HL-60 (cell line): ENCODE measurements at regions not wholly inside any gene's neighbourhood (a gene's known extent, or its start where the extent isn't known, plus 50 kb on each side); places are given as distances from the start of the nearest gene placed in this dataset.
A peak's percentile ranks its signal among the peaks of the same experiment; 100 is the strongest.
"Not testable (repeated sequence)": the region's sequence is repeated elsewhere in the genome, so short reads cannot be mapped to it uniquely, and the experiment has no call there.

Source experiments
- DNase-seq, 2 experiments: peaks; one replicate each; pipeline ENCODE4 v3.0.0-alpha.2; 2010 to 2020; ENCODE audit warnings: low read depth in 1 of 2, low spot score in 1 of 2
- H3K27ac ChIP-seq: fragments of 250-450 bp; sonication (Bioruptor Pico); replicated peaks from 2 replicates; pipeline ENCODE4 v1.5.1; 2020; ENCODE audit warnings: mild to moderate bottlenecking, moderate library complexity
- H3K27me3 ChIP-seq: fragments of 250-450 bp; sonication (Bioruptor Pico); 2 replicates; pipeline ENCODE4 v1.5.1; 2021; ENCODE audit warnings: mild to moderate bottlenecking, moderate library complexity; ENCODE audit not compliant: insufficient read depth, poor library complexity, severe bottlenecking
- H3K4me3 ChIP-seq: replicated peaks from 2 replicates; pipeline ENCODE4 v1.5.1; 2011; ENCODE audit warnings: mild to moderate bottlenecking, control low read depth, low read length; ENCODE audit not compliant: insufficient read depth
- CTCF ChIP-seq: IDR thresholded peaks from one replicate; pipeline ENCODE4 v1.5.1; 2011; ENCODE audit warnings: low read length, control low read depth, inconsistent platforms; ENCODE audit not compliant: insufficient read depth
- GABPA ChIP-seq: IDR thresholded peaks from 2 replicates; pipeline ENCODE4 v1.6.1; 2012; ENCODE audit warnings: low read depth
- POLR2AphosphoS5 ChIP-seq: IDR thresholded peaks from 2 replicates; pipeline ENCODE4 v1.6.1; 2012; ENCODE audit warnings: low read depth
- REST ChIP-seq: IDR thresholded peaks from 2 replicates; pipeline ENCODE4 v1.6.1; 2012; ENCODE audit warnings: low read depth; ENCODE audit not compliant: insufficient replicate concordance
- SPI1 ChIP-seq: IDR thresholded peaks from 2 replicates; pipeline ENCODE4 v1.6.1; 2012; ENCODE audit warnings: low read depth, mild to moderate bottlenecking, borderline replicate concordance

- TF ChIP-seq REST (no peak), GABPA (no peak), POLR2AphosphoS5 (no peak), SPI1 (no peak), CTCF (no peak)
- Histone ChIP-seq H3K27ac (no peak overlapping the region), H3K4me3 (no peak overlapping the region), H3K27me3 (no peaks in the 10 kb centered on the region)
- DNase-seq: no peak
Observed at GRCh38 chr9:15369238-15369637, 53.4 kb upstream of the SNAPC3 start.

- DNase-seq, H3K4me3 ChIP-seq, H3K27me3 ChIP-seq, H3K27ac ChIP-seq: not testable (repeated sequence)
Observed at GRCh38 chr9:15364975-15365553, 57.6 kb upstream of the SNAPC3 start.

- no peak overlapping the region for H3K4me3 ChIP-seq
- no peak for TF ChIP-seq CTCF
- no peak for TF ChIP-seq SPI1
- no peak for TF ChIP-seq REST
- no peak for TF ChIP-seq GABPA
- TF ChIP-seq POLR2AphosphoS5: no peak
- no peak for DNase-seq
- H3K27ac ChIP-seq: no peak overlapping the region
- no peaks in the 10 kb centered on the region for H3K27me3 ChIP-seq
Observed at GRCh38 chr9:15361737-15362136, 54.7 kb upstream of the TTC39B start.

- peak in 1 of 2 experiments; percentile 67 for DNase-seq
- Histone ChIP-seq H3K27me3 (no peaks in the 10 kb centered on the region), H3K4me3 (no peak overlapping the region), H3K27ac (no peak overlapping the region)
- TF ChIP-seq CTCF: peak; percentile 3
- no peak for TF ChIP-seq SPI1
Observed at GRCh38 chr9:15357050-15357653, 50.1 kb upstream of the TTC39B start.
